ENCODE measurements at regions not wholly inside any gene's neighbourhood (a gene's known extent, or its start where the extent isn't known, plus 50 kb on each side); places are given as distances from the start of the nearest gene placed in this dataset.

DNA sequence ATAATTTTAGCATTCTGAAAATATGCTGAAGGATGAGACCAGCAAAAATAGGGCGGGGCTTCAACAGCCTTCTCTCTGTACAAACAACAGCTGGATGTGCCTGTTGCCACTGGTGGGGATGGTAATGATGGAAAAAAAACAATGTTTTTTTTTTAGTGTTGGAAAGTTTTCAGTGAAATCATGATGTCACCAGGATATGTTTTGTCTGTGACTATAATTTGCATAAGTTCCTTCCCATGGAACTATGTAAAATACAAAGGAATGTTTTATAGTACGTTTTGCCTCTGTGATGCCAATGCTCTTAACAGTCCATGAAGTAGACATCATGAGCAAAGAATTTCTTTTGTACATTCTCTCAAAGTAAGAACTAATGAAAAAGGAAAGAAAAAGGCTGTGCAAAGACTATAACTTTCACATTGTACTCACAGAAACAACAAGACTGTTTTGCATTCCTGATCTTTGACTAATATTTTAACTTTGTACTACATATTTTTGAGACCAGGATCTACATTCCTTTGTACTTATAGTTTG lies 589.7 kb downstream of the SPRY1 start:
- no peak for TF ChIP-seq ZFX (IDR thresholded peaks at IDR 0.05)
- TF ChIP-seq, protein P1, sequence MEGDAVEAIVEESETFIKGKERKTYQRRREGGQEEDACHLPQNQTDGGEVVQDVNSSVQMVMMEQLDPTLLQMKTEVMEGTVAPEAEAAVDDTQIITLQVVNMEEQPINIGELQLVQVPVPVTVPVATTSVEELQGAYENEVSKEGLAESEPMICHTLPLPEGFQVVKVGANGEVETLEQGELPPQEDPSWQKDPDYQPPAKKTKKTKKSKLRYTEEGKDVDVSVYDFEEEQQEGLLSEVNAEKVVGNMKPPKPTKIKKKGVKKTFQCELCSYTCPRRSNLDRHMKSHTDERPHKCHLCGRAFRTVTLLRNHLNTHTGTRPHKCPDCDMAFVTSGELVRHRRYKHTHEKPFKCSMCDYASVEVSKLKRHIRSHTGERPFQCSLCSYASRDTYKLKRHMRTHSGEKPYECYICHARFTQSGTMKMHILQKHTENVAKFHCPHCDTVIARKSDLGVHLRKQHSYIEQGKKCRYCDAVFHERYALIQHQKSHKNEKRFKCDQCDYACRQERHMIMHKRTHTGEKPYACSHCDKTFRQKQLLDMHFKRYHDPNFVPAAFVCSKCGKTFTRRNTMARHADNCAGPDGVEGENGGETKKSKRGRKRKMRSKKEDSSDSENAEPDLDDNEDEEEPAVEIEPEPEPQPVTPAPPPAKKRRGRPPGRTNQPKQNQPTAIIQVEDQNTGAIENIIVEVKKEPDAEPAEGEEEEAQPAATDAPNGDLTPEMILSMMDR (conservative IDR thresholded peaks at IDR 0.05), result no peak
- H3K27ac ChIP-seq, result no peak overlapping the region

DNA sequence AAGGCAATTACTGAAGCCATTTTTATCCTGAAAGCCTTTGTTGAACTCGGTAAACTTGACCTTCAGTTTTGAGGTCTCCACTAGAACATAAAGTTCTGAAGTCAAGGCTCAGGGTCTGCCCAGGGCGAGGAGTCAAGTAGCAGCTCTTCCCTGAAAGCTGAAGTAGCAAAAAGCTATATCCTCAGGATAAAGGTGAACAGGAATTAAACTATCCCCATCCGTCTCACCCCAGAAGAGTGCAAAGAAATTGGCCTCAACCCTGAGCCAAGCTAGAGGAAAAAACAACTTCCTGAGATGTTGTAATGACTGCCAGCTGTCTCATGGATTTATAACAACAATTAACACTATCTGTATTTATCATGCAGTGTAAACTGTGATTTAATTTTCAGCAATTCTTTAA lies 590.8 kb downstream of the SPRY1 start:
- TF ChIP-seq ZFX (IDR thresholded peaks at IDR 0.05), result no peak
- TF ChIP-seq, protein P1 (conservative IDR thresholded peaks at IDR 0.05), result no peak
- no peak overlapping the region for H3K27ac ChIP-seq

DNA sequence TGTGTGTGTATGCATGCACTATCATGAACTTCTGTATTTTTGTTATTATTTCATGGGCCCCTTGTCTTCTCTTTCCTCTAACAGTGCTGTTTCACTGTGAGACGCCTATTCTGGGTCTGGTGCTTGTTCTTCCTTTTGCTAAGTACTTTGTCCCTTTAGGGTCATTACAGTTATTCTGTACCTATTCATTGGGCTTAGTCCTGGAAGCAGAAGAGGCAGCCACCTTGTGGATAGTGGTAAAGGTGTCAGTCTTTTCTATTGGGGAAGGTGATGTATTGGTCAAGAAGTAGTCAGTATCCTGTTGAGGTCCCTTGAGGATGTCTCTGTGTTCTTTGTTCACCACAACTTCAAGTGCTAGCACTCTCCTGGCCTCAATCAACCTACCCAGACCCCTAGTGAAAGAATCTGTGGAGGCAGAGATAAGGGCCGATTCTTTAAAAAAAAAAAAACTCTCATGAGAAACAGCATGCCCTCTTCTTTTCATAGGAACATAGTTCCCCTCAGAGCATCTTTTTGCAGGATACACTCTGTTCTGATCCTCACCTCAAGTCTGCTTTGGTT lies 593.8 kb downstream of the SPRY1 start:
- H3K27ac ChIP-seq, result no peak overlapping the region
- no peak for TF ChIP-seq ZFX (IDR thresholded peaks at IDR 0.05)
- TF ChIP-seq, protein P1 (conservative IDR thresholded peaks at IDR 0.05), result no peak; the same call in 1 of the 2 replicates

DNA sequence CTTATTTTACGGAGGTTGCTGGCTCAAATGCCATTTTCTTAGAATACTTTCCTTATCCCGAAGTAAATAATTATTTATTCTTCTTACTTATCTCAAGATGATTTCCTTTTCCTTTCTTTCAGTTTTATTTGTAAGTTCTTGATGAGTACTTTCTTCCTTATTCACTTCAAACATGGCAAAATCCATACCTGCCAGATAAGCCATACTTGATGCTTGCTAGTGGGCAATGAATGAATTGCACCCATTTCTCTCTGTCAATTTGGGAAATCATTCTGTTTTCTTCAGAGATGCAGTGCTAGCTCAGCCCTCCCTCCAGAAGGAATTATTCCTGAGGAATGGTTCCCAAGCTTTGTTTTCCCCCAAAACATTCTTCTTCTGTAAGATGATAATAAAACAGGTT lies 598.3 kb downstream of the SPRY1 start:
- TF ChIP-seq, protein P1 (conservative IDR thresholded peaks at IDR 0.05), result peak; percentile 46
- TF ChIP-seq ZFX (IDR thresholded peaks at IDR 0.05), result no peak
- no peak overlapping the region for H3K27ac ChIP-seq

DNA sequence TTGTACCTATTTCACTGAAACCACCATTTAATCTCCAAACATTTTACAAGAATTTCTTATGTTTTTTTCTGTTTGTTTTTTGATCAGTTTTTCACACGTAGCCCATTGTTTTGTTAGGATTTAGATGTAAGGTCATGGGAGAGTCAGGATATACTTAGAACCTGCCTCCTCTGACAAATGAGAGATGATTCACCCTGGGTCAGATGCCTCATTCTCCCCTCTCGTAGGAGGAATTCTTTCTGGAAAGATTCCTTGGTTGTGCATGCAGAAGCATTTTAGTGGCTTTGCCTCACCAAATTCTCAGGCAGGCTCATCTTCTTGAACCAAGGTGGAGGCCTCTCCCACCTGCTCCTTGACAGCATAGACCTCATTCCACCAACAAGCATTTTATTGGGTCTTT lies 599.3 kb downstream of the SPRY1 start:
- no peak overlapping the region for H3K27ac ChIP-seq

DNA sequence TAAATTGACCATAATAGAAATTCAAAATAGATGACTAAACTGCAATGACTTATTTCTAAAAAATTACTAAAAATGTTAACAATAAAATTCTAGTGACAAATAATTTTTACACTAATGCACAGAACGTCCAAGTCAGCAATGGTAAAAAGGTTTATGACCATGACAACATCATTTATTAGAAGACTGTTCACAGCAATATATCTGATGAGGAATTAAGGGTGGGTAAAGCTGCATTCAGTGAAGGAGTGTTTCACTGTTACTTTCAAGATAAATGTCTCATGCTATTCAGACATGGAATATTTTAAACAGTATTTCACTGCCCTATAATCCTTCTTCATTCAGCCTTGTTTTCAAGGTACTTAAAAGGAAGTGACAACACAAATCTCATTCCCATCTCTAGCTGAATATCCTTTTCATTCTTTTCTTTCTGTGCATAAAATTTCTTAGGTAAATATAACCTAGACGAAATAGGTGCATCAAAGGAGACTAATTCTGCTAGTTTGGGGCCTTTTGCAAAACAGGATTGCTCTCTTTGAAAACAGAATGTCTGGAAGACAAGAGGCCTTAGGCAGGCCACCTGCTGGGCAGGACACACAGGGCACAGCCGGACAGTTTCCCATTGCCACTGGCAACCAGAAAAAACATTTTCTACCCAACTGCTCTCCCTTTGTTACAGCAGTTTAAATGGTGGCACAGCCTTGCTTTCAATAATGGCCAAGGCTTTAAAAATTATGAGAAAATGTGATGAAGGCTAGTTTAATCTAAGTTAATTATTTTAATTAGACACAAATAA lies 600.3 kb downstream of the SPRY1 start:
- no peak overlapping the region for H3K27ac ChIP-seq
- TF ChIP-seq ZFX (IDR thresholded peaks at IDR 0.05), result no peak
- TF ChIP-seq, protein P1 (conservative IDR thresholded peaks at IDR 0.05), result peak; percentile 22

More for the DNA sequence above, 599.3 kb downstream of the SPRY1 start:
- TF ChIP-seq, protein P1 (conservative IDR thresholded peaks at IDR 0.05), result no peak
- no peak for TF ChIP-seq ZFX (IDR thresholded peaks at IDR 0.05)

DNA sequence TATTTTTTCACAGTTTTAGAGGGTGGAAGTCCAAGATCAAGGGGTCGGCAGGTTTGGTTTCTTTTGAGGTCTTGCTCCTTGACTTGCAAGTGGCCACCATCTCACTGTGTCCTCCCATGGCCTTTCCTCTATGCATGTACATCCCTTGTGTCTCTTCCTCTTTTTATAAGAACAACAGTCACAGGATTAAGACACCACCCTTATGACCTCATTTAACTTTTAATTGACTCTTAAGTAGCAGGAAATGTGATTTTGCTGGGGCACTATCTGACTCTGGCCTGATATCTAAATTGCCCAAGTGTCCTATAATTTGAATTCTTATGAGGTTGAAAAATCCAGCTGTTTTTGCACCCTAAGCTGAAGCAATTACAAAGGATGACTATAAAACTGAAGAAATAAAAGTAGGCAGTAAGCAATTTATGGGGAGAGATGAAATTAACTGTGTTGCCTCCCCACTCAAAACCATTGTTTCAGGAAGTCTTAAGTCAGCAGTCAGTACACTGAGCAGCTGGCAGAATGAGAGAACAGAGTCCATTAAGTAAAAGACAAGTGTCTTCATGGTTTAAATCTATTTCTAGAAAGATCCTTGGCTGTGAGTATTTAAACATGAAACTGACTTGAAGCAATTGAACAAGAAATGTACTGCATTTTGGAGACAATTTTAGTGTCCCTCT lies 601.3 kb downstream of the SPRY1 start:
- H3K27ac ChIP-seq, result no peak overlapping the region
- TF ChIP-seq, protein P1 (conservative IDR thresholded peaks at IDR 0.05), result no peak
- TF ChIP-seq ZFX (IDR thresholded peaks at IDR 0.05), result no peak
